CD4-positive, alpha-beta T cell (primary cell): ENCODE measurements at regions not wholly inside any gene's neighbourhood (a gene's known extent, or its start where the extent isn't known, plus 50 kb on each side); places are given as distances from the start of the nearest gene placed in this dataset.
"Not testable (repeated sequence)": the region's sequence is repeated elsewhere in the genome, so short reads cannot be mapped to it uniquely, and the experiment has no call there.

Experiments
- ATAC-seq: fragments of 200-7000 bp; cut with Tn5 transposase; one replicate; pipeline ENCODE4 v1.10.0; 2022; ENCODE audit warnings: mild to moderate bottlenecking; ENCODE audit not compliant: poor library complexity
- CTCF ChIA-PET: fragments of 350-600 bp; sonication (Branson Sonifier 250); formaldehyde crosslinking; loops from one replicate; lab custom pipeline; 2021; ENCODE audit warnings: antibody characterized with exemption, inconsistent platforms; lab: Charles Lee
- POLR2A ChIA-PET: fragments of 350-600 bp; sonication (Branson Sonifier 250); formaldehyde crosslinking; loops from one replicate; lab custom pipeline; 2021; ENCODE audit warnings: antibody characterized with exemption, inconsistent platforms; lab: Charles Lee
- DNase-seq, 14 experiments: peaks; one replicate each; pipeline ENCODE4 v3.0.0-alpha.2; 2013 to 2020; ENCODE audit warnings: mixed read lengths in 2 of 14
- H3K27ac ChIP-seq, 2 donors: one replicate each; pipeline versions ENCODE4 v1.5.1 to v1.7.0; 2013; ENCODE audit warnings: low read length in 2 of 2, low read depth in 1 of 2, mild to moderate bottlenecking in 1 of 2
- H3K27me3 ChIP-seq, 2 experiments: 1 replicate in 1 of 2; 2 replicates in 1 of 2; pipeline versions ENCODE4 v1.6.1 to v1.7.0; 2013; ENCODE audit warnings: low read length in 2 of 2, control low read depth in 1 of 2, mild to moderate bottlenecking in 1 of 2, moderate library complexity in 1 of 2; ENCODE audit not compliant: insufficient read depth in 2 of 2, control insufficient read depth in 1 of 2
- H3K36me3 ChIP-seq: one replicate; pipeline ENCODE4 v1.6.1; 2013; ENCODE audit warnings: low read length, control low read depth; ENCODE audit not compliant: insufficient read depth
- H3K4me1 ChIP-seq: one replicate; pipeline ENCODE4 v1.6.1; 2013; ENCODE audit warnings: low read length, control low read depth; ENCODE audit not compliant: insufficient read depth
- H3K4me3 ChIP-seq: one replicate; pipeline ENCODE4 v1.5.1; 2013; ENCODE audit warnings: mild to moderate bottlenecking, low read length, moderate library complexity
- H3K9me3 ChIP-seq, 2 experiments: 1 replicate in 1 of 2; 2 replicates in 1 of 2; pipeline versions ENCODE4 v1.6.1 to v1.7.0; 2013; ENCODE audit warnings: low read length in 2 of 2, mild to moderate bottlenecking in 2 of 2, control low read depth in 1 of 2, moderate library complexity in 1 of 2; ENCODE audit not compliant: control insufficient read depth in 1 of 2, insufficient read depth in 1 of 2
- H3K27ac Mint-ChIP-seq: one replicate; pipeline ENCODE4 v1.8.0; 2020; ENCODE audit warnings: mixed read lengths
- H3K27me3 Mint-ChIP-seq: one replicate; pipeline ENCODE4 v1.8.0; 2021; ENCODE audit warnings: mixed read lengths
- H3K36me3 Mint-ChIP-seq: one replicate; pipeline ENCODE4 v1.8.0; 2021; ENCODE audit warnings: low read depth, mixed read lengths
- H3K4me1 Mint-ChIP-seq: one replicate; pipeline ENCODE4 v1.8.0; 2021; ENCODE audit warnings: low read depth, mixed read lengths
- H3K4me3 Mint-ChIP-seq: one replicate; pipeline ENCODE4 v1.8.0; 2020; ENCODE audit warnings: mild to moderate bottlenecking, mixed read lengths
- H3K9me3 Mint-ChIP-seq: one replicate; pipeline ENCODE4 v1.8.0; 2020; ENCODE audit warnings: mixed read lengths
- CTCF ChIP-seq: fragments of 200-600 bp; IDR thresholded peaks from one replicate; pipeline ENCODE4 v1.8.0; 2022; ENCODE audit warnings: antibody characterized with exemption, mild to moderate bottlenecking
- intact Hi-C, 2 experiments: fragments of 100-400 bp; cut with DNase I in 1 of 2; cut with micrococcal nuclease in 1 of 2; formaldehyde crosslinking; loops; one replicate each; pipeline versions ENCODE4 v1.15.1 to v1.9.0; 2023 to 2025; cut with DNase I, micrococcal nuclease

- intact Hi-C loops: no loop called here
- peaks cover 4% of the 10 kb centered on the region for H3K9me3 Mint-ChIP-seq
- ChIA-PET POLR2A (no interaction called here), CTCF (no interaction called here)
- H3K4me1 Mint-ChIP-seq: no peaks in the 10 kb centered on the region
- Histone ChIP-seq H3K4me3 (no peak overlapping the region), H3K27me3 (no peaks in the 10 kb centered on the region), H3K9me3 (peaks cover 0 to 10% of the 10 kb centered on the region in 2 experiments), H3K4me1 (no peaks in the 10 kb centered on the region), H3K27ac (no peak overlapping the region), H3K36me3 (no peaks in the 10 kb centered on the region)
- H3K27ac Mint-ChIP-seq: no peak overlapping the region
- H3K36me3 Mint-ChIP-seq: no peaks in the 10 kb centered on the region
- ATAC-seq: no peak
- no peak overlapping the region for H3K4me3 Mint-ChIP-seq
- no peak for TF ChIP-seq CTCF
- H3K27me3 Mint-ChIP-seq: no peaks in the 10 kb centered on the region
- DNase-seq: no peak
Observed at GRCh38 chr4:85132570-85132969, 166.1 kb upstream of the WDFY3 start.

GRCh38 chr4:85139749-85140148, 173.3 kb upstream of the WDFY3 start:
- ATAC-seq, H3K27me3 Mint-ChIP-seq, H3K27ac Mint-ChIP-seq, H3K4me3 ChIP-seq, H3K27me3 ChIP-seq, H3K36me3 ChIP-seq, H3K9me3 ChIP-seq, H3K4me1 Mint-ChIP-seq, DNase-seq, intact Hi-C loops, H3K9me3 Mint-ChIP-seq, POLR2A ChIA-PET, H3K27ac ChIP-seq, H3K36me3 Mint-ChIP-seq, H3K4me3 Mint-ChIP-seq, CTCF ChIA-PET, H3K4me1 ChIP-seq: not testable (repeated sequence)

GRCh38 chr4:85142451-85142850, 176.0 kb upstream of the WDFY3 start:
- Histone ChIP-seq H3K27ac (no peak overlapping the region), H3K27me3 (no peaks in the 10 kb centered on the region), H3K9me3 (no peaks in the 10 kb centered on the region), H3K4me3 (no peak overlapping the region), H3K36me3 (no peaks in the 10 kb centered on the region), H3K4me1 (no peaks in the 10 kb centered on the region)
- no peak overlapping the region for H3K4me3 Mint-ChIP-seq
- no peaks in the 10 kb centered on the region for H3K9me3 Mint-ChIP-seq
- intact Hi-C loops: no loop called here
- no peaks in the 10 kb centered on the region for H3K27me3 Mint-ChIP-seq
- no peak for ATAC-seq
- ChIA-PET CTCF (no interaction called here), POLR2A (no interaction called here)
- no peak for DNase-seq
- no peaks in the 10 kb centered on the region for H3K36me3 Mint-ChIP-seq
- TF ChIP-seq CTCF: no peak
- H3K27ac Mint-ChIP-seq: no peak overlapping the region
- no peaks in the 10 kb centered on the region for H3K4me1 Mint-ChIP-seq

GRCh38 chr4:85147481-85148076, 181.1 kb upstream of the WDFY3 start:
- no peaks in the 10 kb centered on the region for H3K9me3 Mint-ChIP-seq
- DNase-seq: peak in 3 of 14 experiments; percentile 19 to 26 (median 24)

More at GRCh38 chr4:85147481-85148076, 181.1 kb upstream of the WDFY3 start:
- intact Hi-C loops: no loop called here
- H3K36me3 ChIP-seq: no peaks in the 10 kb centered on the region
- no peak overlapping the region for H3K4me3 ChIP-seq
- peak; percentile 57 for TF ChIP-seq CTCF
- CTCF ChIA-PET: no interaction called here
- Mint-ChIP-seq H3K36me3 (no peaks in the 10 kb centered on the region), H3K4me3 (no peak overlapping the region), H3K4me1 (no peaks in the 10 kb centered on the region), H3K27ac (no peak overlapping the region), H3K27me3 (peaks cover 9% of the 10 kb centered on the region)
- no peak overlapping the region for H3K27ac ChIP-seq
- H3K27me3 ChIP-seq: no peaks in the 10 kb centered on the region
- H3K4me1 ChIP-seq: no peaks in the 10 kb centered on the region
- H3K9me3 ChIP-seq: peaks cover 0 to 3% of the 10 kb centered on the region in 2 experiments
- POLR2A ChIA-PET: no interaction called here
- ATAC-seq: no peak
